ENCODE measurements at regions not wholly inside any gene's neighbourhood (a gene's known extent, or its start where the extent isn't known, plus 50 kb on each side); places are given as distances from the start of the nearest gene placed in this dataset.
"Not testable (repeated sequence)": the region's sequence is repeated elsewhere in the genome, so short reads cannot be mapped to it uniquely, and the experiment has no call there.

GRCh38 chr7:22066522-22066921, 120.8 kb upstream of the CDCA7L start:
- DNase-seq (ENCODE audit: low read depth): no peak

DNA sequence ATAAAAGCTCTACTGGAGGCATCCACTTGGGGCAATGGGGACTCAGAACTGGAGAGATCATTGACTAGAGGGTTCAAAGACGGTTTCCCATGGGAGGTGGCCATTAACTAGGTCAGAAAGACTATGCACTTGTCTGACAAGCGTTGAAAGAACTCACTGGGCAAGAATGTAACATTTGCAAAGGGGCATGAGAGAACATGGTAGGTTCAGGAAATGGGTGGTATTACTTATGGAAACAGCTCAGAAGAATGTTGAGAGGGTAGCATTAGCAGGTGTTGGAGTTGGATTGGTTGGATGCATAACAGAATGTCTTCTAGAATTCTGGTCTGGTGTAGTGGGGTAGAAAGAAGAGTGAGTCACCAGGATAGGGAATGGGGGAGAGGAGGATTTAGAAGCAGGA, 119.1 kb upstream of the CDCA7L start:
- DNase-seq (ENCODE audit: low read depth): no peak

DNA sequence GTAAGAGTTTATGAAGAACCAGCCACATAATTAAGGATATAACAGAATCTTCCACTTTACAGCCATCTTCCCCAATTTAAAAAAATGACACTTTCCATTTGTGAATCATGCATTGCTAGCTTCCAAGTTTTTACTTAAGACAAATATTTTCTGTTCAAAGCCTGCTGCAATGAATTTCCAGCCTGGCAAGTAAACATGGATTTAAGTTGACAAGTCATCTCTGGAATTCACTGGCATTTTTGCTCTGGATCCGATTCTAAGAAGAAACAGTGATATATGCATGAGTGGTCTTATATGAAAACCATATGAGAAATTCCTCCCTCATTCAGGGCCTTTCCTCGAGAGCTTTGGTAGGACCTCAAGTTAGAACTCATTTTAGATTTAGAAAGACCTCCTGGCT, 116.1 kb upstream of the CDCA7L start:
- no peak for DNase-seq (ENCODE audit: low read depth)

- DNase-seq (ENCODE audit: low read depth): no peak
These were observed 115.2 kb upstream of the CDCA7L start for GRCh38 chr7:22060863-22061262.

GRCh38 chr7:22060197-22060596, 114.5 kb upstream of the CDCA7L start:
- DNase-seq (ENCODE audit: low read depth): no peak

- no peak for DNase-seq (ENCODE audit: low read depth)
These were observed 109.5 kb upstream of the CDCA7L start for GRCh38 chr7:22055226-22055625.

DNA sequence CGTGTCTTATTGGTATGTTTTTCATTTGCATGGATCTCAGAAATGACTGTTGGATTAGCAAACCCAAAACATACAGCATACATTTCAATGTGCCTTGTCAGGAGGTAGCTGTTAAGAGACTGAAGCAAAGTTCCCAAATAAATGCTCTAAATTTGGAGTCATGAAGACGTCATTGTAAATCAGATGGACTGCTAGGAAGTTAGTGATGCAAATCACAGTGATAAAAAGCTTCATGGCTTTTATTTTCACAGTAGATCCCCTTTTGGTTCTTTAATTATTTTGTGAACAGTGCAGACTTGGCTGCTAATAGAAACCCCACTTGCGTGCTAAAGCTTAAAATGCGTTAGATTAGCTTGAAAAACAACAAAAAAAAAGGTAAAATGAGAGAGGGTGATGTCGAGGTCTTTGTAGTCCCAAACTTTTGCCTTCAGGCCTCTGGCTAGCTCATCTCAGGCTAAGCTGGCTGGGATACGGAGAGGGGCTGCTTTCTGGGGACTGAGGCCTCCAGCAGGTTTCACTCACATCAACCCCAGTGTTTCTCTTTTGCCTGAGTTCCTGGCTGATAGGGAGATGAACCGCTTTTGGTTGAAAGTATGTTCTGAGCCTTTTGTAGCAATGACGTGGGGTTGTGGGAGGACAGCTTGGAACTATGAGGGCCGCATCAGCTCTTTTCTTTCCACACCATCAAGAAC, 107.1 kb upstream of the CDCA7L start:
- no peak for DNase-seq (ENCODE audit: low read depth)

GRCh38 chr7:22051886-22052673, 106.4 kb upstream of the CDCA7L start:
- DNase-seq (ENCODE audit: low read depth): peak; percentile 64

DNA sequence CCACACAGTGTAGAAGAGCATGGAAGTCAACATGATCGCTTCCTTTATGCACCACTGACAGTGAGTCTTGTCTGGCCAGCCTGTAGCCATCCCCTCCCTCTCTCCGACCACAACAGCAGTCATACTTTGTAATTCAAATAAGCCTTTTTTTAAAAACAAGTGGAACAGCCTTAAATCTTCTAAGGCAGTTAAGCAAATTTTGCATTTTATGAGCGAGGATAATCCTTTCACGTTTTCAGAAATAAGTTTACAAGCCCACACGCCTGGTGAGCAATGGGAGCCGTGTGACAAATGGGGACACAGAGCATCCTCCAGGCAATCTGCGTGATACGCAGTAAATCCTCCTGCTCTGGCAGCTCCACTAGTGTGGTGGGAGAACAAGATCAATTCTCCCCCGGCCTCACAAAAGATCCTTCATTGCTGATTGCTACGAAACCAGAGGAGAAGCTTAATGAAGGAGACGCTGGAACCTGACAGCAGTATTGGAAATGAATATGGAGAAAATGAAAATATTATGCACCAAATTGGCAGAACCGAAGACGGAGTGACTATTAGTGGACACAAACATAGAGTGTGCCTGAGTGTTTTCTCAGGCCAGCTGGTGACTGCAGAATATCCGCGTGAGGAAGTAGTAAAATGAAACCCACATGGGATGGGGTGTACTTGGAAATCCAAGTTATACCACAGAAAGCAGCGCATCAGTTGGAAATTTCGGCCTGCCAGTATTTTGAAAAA, 104.2 kb upstream of the CDCA7L start:
- no peak for DNase-seq (ENCODE audit: low read depth)

DNA sequence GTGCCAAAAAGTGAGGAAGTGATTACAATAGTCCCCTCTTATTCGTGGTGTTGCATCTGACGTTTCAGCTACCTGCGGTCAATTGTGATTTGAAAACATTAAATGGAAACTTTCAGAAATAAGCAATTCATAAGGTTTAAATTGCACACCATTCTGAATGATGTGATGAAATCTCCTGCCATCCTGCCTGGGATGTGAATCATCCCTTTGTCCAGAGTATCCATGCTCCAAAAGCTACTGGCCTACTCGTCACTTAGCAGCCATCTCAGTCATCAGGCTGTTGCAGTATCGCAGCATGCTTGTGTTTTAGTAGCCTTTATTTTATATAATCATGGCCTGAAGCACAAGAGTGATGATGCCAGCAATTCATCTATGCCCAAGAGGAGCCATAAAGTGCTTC, 97.7 kb upstream of the CDCA7L start:
- DNase-seq (ENCODE audit: low read depth): no peak

- DNase-seq (ENCODE audit: low read depth): no peak
These were observed 95.4 kb upstream of the CDCA7L start for GRCh38 chr7:22040923-22041595.

GRCh38 chr7:22039670-22040069, 94.0 kb upstream of the CDCA7L start:
- no peak for DNase-seq (ENCODE audit: low read depth)

DNA sequence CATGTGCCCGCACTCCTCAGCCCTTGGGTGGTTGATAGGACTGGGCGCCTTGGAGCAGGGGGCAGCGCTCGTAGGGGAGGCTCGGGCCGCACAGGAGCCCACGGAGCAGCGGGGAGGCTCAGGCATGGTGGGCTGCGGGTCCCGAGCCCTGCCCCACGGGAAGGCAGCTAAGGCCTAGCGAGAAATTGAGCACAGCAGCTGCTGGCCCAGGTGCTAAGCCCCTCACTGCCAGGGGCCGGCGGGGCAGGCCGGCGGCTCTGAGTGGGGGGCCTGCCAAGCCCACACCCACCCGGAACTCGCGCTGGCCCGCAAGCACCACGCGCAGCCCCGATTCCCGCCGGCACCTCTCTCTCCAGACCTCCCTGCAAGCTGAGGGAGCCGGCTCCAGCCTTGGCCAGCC, 86.7 kb upstream of the CDCA7L start:
- not testable (repeated sequence) for DNase-seq (ENCODE audit: low read depth)

GRCh38 chr7:22028656-22029055, 83.0 kb upstream of the CDCA7L start:
- not testable (repeated sequence) for DNase-seq (ENCODE audit: low read depth)

DNA sequence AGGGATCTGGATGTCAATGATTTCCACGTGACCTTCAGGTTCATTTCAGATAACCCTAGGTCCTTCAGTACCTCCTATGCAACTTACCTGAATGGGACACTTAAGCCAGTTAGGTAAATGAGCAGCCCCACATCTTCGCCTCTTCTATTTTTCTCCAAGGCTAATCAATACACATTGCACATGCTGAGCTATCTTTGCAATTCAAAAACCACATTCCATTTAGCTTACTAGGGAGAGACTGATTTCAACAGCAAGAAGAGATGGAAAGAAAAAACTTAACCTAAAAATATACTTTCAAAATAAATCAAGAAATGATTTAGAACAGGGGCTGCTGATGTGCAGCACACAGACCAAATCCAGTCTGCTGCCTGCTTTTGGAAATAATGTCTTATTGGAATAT, 81.8 kb upstream of the CDCA7L start:
- no peak for DNase-seq (ENCODE audit: low read depth)

GRCh38 chr7:22025983-22026382, 80.3 kb upstream of the CDCA7L start:
- DNase-seq (ENCODE audit: low read depth): no peak

- DNase-seq (ENCODE audit: low read depth): no peak
These were observed 79.4 kb upstream of the CDCA7L start for GRCh38 chr7:22025075-22025474.

GRCh38 chr7:22019931-22020330, 74.2 kb upstream of the CDCA7L start:
- DNase-seq (ENCODE audit: low read depth): no peak

DNA sequence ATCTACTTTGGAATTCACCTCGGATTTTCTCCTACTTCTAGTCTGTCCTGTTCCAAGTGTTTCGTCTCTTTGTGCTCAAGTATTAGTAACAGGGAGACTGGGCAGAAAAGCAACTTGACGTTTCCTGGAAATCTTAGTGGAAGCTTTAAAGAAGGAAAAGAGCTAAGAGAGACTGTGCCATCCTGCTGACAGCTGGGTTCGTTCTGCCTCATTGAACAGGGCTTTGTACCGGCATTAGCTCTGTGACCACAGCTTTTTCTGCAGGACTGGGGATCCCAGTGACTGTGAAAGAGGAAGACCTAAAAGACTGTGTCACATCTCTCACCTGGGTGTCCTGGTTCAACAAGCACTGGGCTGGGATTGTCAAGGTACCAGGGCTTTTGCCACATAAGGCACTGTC, 70.8 kb upstream of the CDCA7L start:
- DNase-seq (ENCODE audit: low read depth): peak; percentile 4

- no peak for DNase-seq (ENCODE audit: low read depth)
These were observed 68.0 kb upstream of the CDCA7L start for GRCh38 chr7:22013711-22014110.

DNA sequence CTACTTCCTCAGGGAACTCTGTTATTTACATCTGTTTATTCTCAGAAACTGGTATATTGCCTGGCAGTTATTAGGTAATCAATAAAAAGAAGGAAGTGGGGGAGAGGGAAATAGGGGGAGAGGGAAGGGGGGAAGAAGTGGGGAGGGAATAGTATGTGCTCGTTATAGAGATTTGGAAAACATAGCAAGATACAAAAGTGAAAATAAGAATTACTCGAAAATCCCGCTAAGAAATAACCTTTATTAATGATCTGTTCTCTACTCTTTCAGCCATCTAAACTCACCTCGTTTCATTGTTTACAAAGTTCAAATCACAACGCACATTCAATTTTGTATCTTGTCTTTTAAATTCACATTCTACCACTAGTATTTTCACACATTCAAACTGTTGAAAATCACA, 63.0 kb upstream of the CDCA7L start:
- no peak for DNase-seq (ENCODE audit: low read depth)

DNA sequence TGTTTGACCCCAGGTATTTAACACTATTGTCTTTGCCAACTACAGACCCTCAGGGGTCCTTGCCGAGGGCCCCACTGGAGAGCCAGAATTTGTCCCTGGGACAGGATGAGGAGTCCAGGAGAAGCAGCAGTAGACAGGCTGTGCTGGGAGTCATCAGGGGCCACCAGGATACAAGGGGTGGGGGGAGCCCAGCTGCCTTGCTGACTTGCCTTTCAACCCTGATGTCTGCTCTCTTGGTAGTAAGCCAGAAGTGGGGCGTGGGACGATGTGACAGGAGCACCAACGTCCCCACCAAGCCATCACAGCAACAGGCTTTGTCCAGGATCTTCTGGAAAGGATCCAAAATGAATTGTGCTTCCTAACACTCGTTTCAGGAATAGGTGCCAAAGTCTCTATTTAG, 62.4 kb upstream of the CDCA7L start:
- DNase-seq (ENCODE audit: low read depth): no peak
